ENCODE measurements at regions not wholly inside any gene's neighbourhood (a gene's known extent, or its start where the extent isn't known, plus 50 kb on each side); places are given as distances from the start of the nearest gene placed in this dataset.

GRCh38 chr13:20351281-20352022 is 119.3 kb upstream of the GJB6 start:
- no peak overlapping the region for H3K27ac Mint-ChIP-seq
- H3K36me3 Mint-ChIP-seq (ENCODE audit: low read depth), result peaks cover 2% of the 10 kb centered on the region
- no peak for ATAC-seq
- DNase-seq, result no peak
- H3K4me3 Mint-ChIP-seq, result no peak overlapping the region
- peaks cover 6% of the 10 kb centered on the region for H3K4me1 Mint-ChIP-seq
- H3K9me3 ChIP-seq (ENCODE audit: control insufficient read depth, low read length, poor library complexity, severe bottlenecking), result no peaks in the 10 kb centered on the region
- no peaks in the 10 kb centered on the region for H3K27me3 Mint-ChIP-seq

DNA sequence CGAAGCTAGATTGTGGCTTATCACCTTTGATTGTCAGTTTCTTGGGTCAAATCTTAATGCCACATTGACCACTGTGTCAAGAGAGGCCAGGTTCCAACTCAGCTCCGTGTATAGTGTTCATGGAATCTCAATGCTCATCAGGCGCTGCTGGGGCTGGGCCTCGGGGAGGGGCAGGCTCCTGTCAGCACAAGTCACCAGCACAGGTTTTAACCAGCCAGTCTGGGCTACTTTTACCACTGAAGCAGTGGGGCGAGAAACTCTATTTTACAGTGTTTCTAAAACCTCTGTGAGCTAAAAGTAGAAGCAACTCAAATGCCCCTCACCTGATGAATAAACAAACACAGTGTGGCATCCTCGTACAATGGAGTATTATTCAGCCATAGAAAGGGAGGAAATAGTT is 118.7 kb upstream of the GJB6 start:
- no peak overlapping the region for H3K27ac Mint-ChIP-seq
- no peak for ATAC-seq
- H3K4me3 Mint-ChIP-seq, result no peak overlapping the region
- DNase-seq, result no peak
- no peaks in the 10 kb centered on the region for H3K27me3 Mint-ChIP-seq
- H3K9me3 ChIP-seq (ENCODE audit: control insufficient read depth, low read length, poor library complexity, severe bottlenecking), result no peaks in the 10 kb centered on the region
- H3K36me3 Mint-ChIP-seq (ENCODE audit: low read depth), result peaks cover 2% of the 10 kb centered on the region
- peaks cover 6% of the 10 kb centered on the region for H3K4me1 Mint-ChIP-seq

- no peak for ATAC-seq
- Mint-ChIP-seq H3K36me3 (ENCODE audit: low read depth) (peaks cover 2% of the 10 kb centered on the region), H3K4me1 (peaks cover 6% of the 10 kb centered on the region), H3K4me3 (no peak overlapping the region), H3K27me3 (no peaks in the 10 kb centered on the region), H3K27ac (no peak overlapping the region)
- DNase-seq, result no peak
- H3K9me3 ChIP-seq (ENCODE audit: control insufficient read depth, low read length, poor library complexity, severe bottlenecking), result no peaks in the 10 kb centered on the region
Observed at GRCh38 chr13:20350382-20350763, 118.3 kb upstream of the GJB6 start.

DNA sequence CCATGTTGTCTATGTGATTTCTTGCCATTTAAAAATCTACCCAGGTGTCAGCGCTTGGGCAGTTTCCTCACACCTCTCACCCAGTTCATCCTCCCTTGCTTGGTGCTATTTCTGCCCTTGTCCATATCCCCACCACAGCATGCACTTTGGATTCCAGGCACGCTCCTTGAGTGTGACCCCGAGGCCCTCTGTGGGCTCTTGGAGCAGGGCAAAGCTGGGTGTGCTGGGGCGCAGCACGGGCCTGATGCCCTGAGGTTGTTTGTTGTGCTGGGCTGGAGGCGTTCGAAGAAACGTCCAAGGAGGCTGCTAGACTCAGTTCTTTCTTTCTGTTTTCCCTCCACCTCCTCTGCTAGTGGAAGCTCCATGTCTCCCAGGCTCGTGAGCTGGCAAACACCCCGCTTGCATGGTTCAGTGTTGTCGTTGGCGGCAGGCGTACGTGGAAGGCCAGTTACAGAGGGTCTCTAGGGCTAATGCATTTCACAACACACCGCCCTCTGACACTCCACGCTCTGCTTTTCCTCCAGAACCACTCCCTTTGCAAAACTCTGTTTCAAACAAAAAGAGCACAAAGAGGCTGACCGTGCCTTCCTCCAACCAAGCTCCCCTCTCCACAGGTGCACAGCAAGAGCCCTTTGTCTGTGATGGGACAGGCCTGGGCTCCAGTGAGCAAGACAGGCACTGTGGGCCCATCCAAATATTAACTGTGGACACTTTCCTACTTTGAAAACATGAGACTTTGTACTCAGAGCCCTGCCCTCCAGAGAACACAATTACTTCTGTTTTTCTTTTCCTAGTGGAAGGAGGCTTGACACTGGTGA is 117.7 kb upstream of the GJB6 start:
- no peak for DNase-seq
- H3K4me1 Mint-ChIP-seq, result peaks cover 6% of the 10 kb centered on the region
- no peak overlapping the region for H3K4me3 Mint-ChIP-seq
- no peak overlapping the region for H3K27ac Mint-ChIP-seq
- no peaks in the 10 kb centered on the region for H3K9me3 ChIP-seq (ENCODE audit: control insufficient read depth, low read length, poor library complexity, severe bottlenecking)
- peaks cover 4% of the 10 kb centered on the region for H3K27me3 Mint-ChIP-seq
- no peak for ATAC-seq
- H3K36me3 Mint-ChIP-seq (ENCODE audit: low read depth), result peaks cover 2% of the 10 kb centered on the region

GRCh38 chr13:20348645-20349408 is 116.7 kb upstream of the GJB6 start:
- no peak for DNase-seq
- H3K27ac Mint-ChIP-seq, result no peak overlapping the region
- H3K9me3 ChIP-seq (ENCODE audit: control insufficient read depth, low read length, poor library complexity, severe bottlenecking), result no peaks in the 10 kb centered on the region
- no peak for ATAC-seq
- H3K4me1 Mint-ChIP-seq, result peaks cover 4% of the 10 kb centered on the region
- peaks cover 4% of the 10 kb centered on the region for H3K27me3 Mint-ChIP-seq
- H3K4me3 Mint-ChIP-seq, result no peak overlapping the region
- H3K36me3 Mint-ChIP-seq (ENCODE audit: low read depth), result peaks cover 2% of the 10 kb centered on the region

GRCh38 chr13:20348018-20348417 is 115.9 kb upstream of the GJB6 start:
- no peak for DNase-seq
- peaks cover 4% of the 10 kb centered on the region for H3K4me1 Mint-ChIP-seq

GRCh38 chr13:20344836-20345490 is 112.8 kb upstream of the GJB6 start:
- Mint-ChIP-seq H3K27me3 (peaks cover 7% of the 10 kb centered on the region), H3K4me3 (no peak overlapping the region), H3K27ac (no peak overlapping the region), H3K36me3 (ENCODE audit: low read depth) (no peaks in the 10 kb centered on the region), H3K4me1 (peaks cover 3% of the 10 kb centered on the region)
- no peak for DNase-seq
- H3K9me3 ChIP-seq (ENCODE audit: control insufficient read depth, low read length, poor library complexity, severe bottlenecking), result no peaks in the 10 kb centered on the region
- ATAC-seq, result no peak

More at GRCh38 chr13:20348018-20348417, 115.9 kb upstream of the GJB6 start:
- Mint-ChIP-seq H3K27me3 (peaks cover 4% of the 10 kb centered on the region), H3K36me3 (ENCODE audit: low read depth) (peaks cover under 1% of the 10 kb centered on the region), H3K27ac (no peak overlapping the region), H3K4me3 (no peak overlapping the region)
- ATAC-seq, result no peak
- H3K9me3 ChIP-seq (ENCODE audit: control insufficient read depth, low read length, poor library complexity, severe bottlenecking), result no peaks in the 10 kb centered on the region

GRCh38 chr13:20342311-20342710 is 110.2 kb upstream of the GJB6 start:
- no peak overlapping the region for H3K4me3 Mint-ChIP-seq
- H3K27ac Mint-ChIP-seq, result no peak overlapping the region
- H3K36me3 Mint-ChIP-seq (ENCODE audit: low read depth), result no peaks in the 10 kb centered on the region
- H3K9me3 ChIP-seq (ENCODE audit: control insufficient read depth, low read length, poor library complexity, severe bottlenecking), result no peaks in the 10 kb centered on the region
- no peak for DNase-seq
- H3K4me1 Mint-ChIP-seq, result peaks cover 7% of the 10 kb centered on the region
- ATAC-seq, result no peak
- H3K27me3 Mint-ChIP-seq, result peaks cover 14% of the 10 kb centered on the region

DNA sequence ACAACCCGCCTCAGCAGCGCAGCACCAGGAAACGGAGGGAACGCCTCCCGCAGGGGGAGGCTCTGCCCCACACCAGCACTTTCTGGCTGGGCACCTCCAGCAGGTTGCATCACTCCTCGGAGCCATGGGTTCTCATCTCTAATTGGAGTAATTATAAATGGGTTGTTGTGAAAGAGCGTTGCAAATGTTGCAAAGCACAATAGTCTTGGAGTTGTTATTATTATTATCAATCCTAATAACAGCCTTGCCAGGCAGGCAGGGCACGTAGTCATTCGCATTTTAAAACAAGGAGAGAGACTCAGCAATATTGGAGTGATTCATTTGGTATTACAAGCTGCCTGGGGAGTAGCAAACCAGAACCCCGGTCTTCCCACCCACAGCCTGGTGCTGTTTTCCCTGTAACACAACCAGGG is 108.6 kb upstream of the GJB6 start:
- ATAC-seq (no peak), DNase-seq (no peak)
- peaks cover 12% of the 10 kb centered on the region for H3K4me1 Mint-ChIP-seq

GRCh38 chr13:20340136-20340758 is 108.1 kb upstream of the GJB6 start:
- no peak overlapping the region for H3K4me3 Mint-ChIP-seq
- H3K9me3 ChIP-seq (ENCODE audit: control insufficient read depth, low read length, poor library complexity, severe bottlenecking), result no peaks in the 10 kb centered on the region
- peaks cover 14% of the 10 kb centered on the region for H3K27me3 Mint-ChIP-seq
- no peak overlapping the region for H3K27ac Mint-ChIP-seq
- ATAC-seq, result no peak
- H3K36me3 Mint-ChIP-seq (ENCODE audit: low read depth), result no peaks in the 10 kb centered on the region
- peaks cover 12% of the 10 kb centered on the region for H3K4me1 Mint-ChIP-seq
- DNase-seq, result no peak

More for the DNA sequence above, 108.6 kb upstream of the GJB6 start:
- no peaks in the 10 kb centered on the region for H3K9me3 ChIP-seq (ENCODE audit: control insufficient read depth, low read length, poor library complexity, severe bottlenecking)
- no peak overlapping the region for H3K27ac Mint-ChIP-seq
- no peak overlapping the region for H3K4me3 Mint-ChIP-seq
- peaks cover 14% of the 10 kb centered on the region for H3K27me3 Mint-ChIP-seq
- H3K36me3 Mint-ChIP-seq (ENCODE audit: low read depth), result no peaks in the 10 kb centered on the region

GRCh38 chr13:20337884-20338551 is 105.9 kb upstream of the GJB6 start:
- ATAC-seq (no peak), DNase-seq (no peak)
- peaks cover 10% of the 10 kb centered on the region for H3K27me3 Mint-ChIP-seq
- H3K4me1 Mint-ChIP-seq, result peaks cover 12% of the 10 kb centered on the region
- H3K4me3 Mint-ChIP-seq, result no peak overlapping the region
- no peaks in the 10 kb centered on the region for H3K36me3 Mint-ChIP-seq (ENCODE audit: low read depth)
- H3K27ac Mint-ChIP-seq, result no peak overlapping the region
- no peaks in the 10 kb centered on the region for H3K9me3 ChIP-seq (ENCODE audit: control insufficient read depth, low read length, poor library complexity, severe bottlenecking)

GRCh38 chr13:20336761-20337160 is 104.6 kb upstream of the GJB6 start:
- Mint-ChIP-seq H3K4me3 (no peak overlapping the region), H3K36me3 (ENCODE audit: low read depth) (no peaks in the 10 kb centered on the region), H3K27me3 (peaks cover 10% of the 10 kb centered on the region), H3K27ac (no peak overlapping the region), H3K4me1 (peaks cover 12% of the 10 kb centered on the region)
- DNase-seq (no peak), ATAC-seq (no peak)
- H3K9me3 ChIP-seq (ENCODE audit: control insufficient read depth, low read length, poor library complexity, severe bottlenecking), result no peaks in the 10 kb centered on the region

Measured in T-helper 17 cell (primary cell).